ENCODE measurements at regions not wholly inside any gene's neighbourhood (a gene's known extent, or its start where the extent isn't known, plus 50 kb on each side); places are given as distances from the start of the nearest gene placed in this dataset.

DNA sequence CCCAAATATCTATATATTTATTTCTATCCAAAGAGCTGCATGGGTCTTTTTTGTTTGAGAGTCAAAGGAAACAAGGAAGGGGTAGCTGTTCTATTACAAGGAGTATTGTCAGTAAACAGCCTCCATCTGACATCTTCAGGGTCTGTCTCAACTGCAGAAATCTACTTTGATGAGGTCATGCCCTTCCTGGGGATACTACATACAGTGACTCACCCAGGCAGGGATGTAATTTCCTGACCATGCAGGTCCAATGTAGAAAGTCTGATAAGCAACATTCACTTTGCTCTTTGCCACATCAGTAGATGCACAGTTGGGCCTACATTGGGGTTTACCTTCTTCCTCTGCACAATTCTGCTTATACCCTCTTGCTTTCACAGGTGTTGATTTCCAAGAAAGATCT, 165.5 kb downstream of the TLR4 start:
- TF ChIP-seq CTCF (IDR thresholded peaks at IDR 0.05; ENCODE audit: low read depth, low read length, missing control alignments): no peak
- no peak overlapping the region for H3K4me3 ChIP-seq (ENCODE audit: low read depth, low read length)
- no peak for DNase-seq (ENCODE audit: low read depth)

GRCh38 chr9:117873664-117874063, 169.5 kb downstream of the TLR4 start:
- no peak for TF ChIP-seq CTCF (IDR thresholded peaks at IDR 0.05; ENCODE audit: low read depth, low read length, missing control alignments)
- no peak for DNase-seq (ENCODE audit: low read depth)
- no peak overlapping the region for H3K4me3 ChIP-seq (ENCODE audit: low read depth, low read length)

DNA sequence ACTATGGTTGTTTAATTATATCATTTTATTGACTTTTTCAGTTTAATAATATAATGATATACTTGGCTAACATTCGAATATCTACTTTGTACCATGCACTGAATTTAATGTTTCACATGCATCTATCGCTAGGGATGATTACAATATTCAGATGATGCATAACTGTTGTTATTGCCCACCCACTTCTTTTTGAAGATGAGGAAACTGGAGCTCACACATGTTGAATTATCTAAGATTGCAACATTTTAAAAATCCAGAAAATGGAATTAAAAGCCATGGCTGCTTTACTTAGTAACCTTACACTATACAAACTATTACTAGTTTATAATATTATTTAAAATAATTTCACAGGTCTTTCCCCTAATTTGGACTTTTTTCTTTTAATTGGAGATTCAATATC, 171.7 kb downstream of the TLR4 start:
- TF ChIP-seq CTCF (IDR thresholded peaks at IDR 0.05; ENCODE audit: low read depth, low read length, missing control alignments): no peak
- DNase-seq (ENCODE audit: low read depth): no peak
- no peak overlapping the region for H3K4me3 ChIP-seq (ENCODE audit: low read depth, low read length)

DNA sequence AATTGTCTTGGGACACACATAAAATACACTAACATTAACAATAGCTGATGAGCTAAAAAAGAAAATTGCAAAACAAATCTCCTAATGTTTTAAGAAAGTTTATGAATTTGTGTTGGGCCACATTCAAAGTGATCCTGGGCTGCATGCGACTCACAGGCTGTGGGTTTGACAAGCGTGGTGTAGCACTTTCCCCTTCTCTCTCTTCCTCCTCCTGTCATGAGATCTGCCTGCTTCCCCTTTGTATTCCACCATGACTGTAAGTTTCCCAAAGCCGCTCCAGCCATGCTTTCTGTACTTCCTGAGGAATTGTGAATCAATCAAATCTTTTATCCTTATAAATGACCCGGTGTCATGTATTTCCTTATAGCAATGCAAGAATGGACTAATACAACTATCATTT, 178.0 kb downstream of the TLR4 start:
- TF ChIP-seq CTCF (IDR thresholded peaks at IDR 0.05; ENCODE audit: low read depth, low read length, missing control alignments): no peak
- DNase-seq (ENCODE audit: low read depth): no peak
- H3K4me3 ChIP-seq (ENCODE audit: low read depth, low read length): no peak overlapping the region

DNA sequence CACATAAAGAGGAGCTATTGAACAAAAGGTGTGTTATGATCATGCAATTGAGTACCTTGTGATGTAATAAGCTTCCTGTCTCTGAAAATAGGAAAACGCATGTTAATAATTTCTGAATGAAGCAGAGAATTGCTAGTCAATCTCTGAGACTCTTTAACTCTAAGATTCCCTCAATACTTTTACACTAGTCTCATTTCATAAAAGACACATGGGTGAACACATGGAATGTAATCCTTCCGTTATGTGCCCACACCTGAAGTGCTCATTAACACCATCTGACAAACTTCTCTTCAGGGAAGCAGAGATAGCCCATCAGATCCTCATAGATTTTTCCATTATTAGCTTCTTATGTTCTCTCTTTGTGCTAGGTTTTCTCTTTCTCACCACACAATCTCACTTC, 182.4 kb downstream of the TLR4 start:
- DNase-seq (ENCODE audit: low read depth): no peak
- TF ChIP-seq CTCF (IDR thresholded peaks at IDR 0.05; ENCODE audit: low read depth, low read length, missing control alignments): no peak
- H3K4me3 ChIP-seq (ENCODE audit: low read depth, low read length): no peak overlapping the region

DNA sequence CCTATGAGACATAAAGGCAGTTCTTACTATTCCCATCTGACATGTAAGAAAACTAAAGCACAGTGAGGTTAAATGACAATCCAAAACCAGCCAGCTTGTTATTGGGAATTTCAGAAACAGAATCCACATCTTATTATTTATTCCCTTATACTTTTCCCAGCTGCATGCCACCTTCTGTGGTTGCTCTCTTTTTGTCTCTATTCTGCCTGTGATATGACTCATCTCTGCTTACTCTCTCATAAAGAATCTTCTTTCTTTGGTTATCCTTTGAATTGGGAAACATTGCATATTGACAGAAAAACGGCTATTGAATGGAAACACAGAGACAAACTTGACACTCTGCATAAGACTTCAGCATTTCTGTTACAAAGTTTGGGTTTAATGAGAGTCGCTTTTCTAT, 183.2 kb downstream of the TLR4 start:
- TF ChIP-seq CTCF (IDR thresholded peaks at IDR 0.05; ENCODE audit: low read depth, low read length, missing control alignments): no peak
- H3K4me3 ChIP-seq (ENCODE audit: low read depth, low read length): no peak overlapping the region
- no peak for DNase-seq (ENCODE audit: low read depth)

DNA sequence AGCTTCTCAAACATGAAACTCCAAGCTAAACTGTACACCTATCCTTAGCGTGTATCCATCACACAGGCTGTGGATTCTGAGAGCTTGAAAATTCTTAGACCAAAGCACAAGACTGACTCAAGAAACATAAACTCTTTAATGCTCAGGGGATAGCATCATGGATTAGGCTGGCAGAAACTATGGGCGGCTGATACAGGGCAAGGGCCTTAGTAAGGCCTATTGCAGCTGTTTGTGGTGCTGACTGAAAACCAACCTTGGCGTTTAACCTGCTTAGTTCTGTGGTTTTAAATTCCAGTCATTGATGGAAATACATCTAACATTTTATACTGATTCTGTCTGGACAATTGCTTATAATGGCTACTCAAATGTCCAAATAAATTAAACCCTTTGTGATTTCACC, 183.7 kb downstream of the TLR4 start:
- no peak overlapping the region for H3K4me3 ChIP-seq (ENCODE audit: low read depth, low read length)
- no peak for TF ChIP-seq CTCF (IDR thresholded peaks at IDR 0.05; ENCODE audit: low read depth, low read length, missing control alignments)
- DNase-seq (ENCODE audit: low read depth): no peak
